Esophagus squamous epithelium (tissue), 5 donors: ENCODE measurements at regions not wholly inside any gene's neighbourhood (a gene's known extent, or its start where the extent isn't known, plus 50 kb on each side); places are given as distances from the start of the nearest gene placed in this dataset.

Source experiments
- DNase-seq: peaks from one replicate; lab custom pipeline; 2025; lab: John Stamatoyannopoulos, UW
- H3K27ac ChIP-seq, 4 donors: fragments of 200-600 bp; sonication (generic); one replicate each; pipeline ENCODE4 v1.5.1; 2016 to 2019; ENCODE audit warnings: mild to moderate bottlenecking in 1 of 4
- H3K27me3 ChIP-seq, 4 donors: fragments of 200-600 bp; sonication (generic); 1 replicate in 3 of 4; 2 replicates in 1 of 4; pipeline versions ENCODE4 v1.5.1 to v1.6.0; 2017 to 2021; ENCODE audit warnings: antibody characterized with exemption in 1 of 4
- H3K36me3 ChIP-seq, 3 donors: fragments of 200-600 bp; sonication (generic); one replicate each; pipeline ENCODE4 v1.5.1; 2016 to 2019
- H3K4me1 ChIP-seq, 3 donors: fragments of 200-600 bp; sonication (generic); one replicate each; pipeline ENCODE4 v1.5.1; 2017 to 2019
- H3K4me3 ChIP-seq, 4 donors: fragments of 200-600 bp; sonication (generic); 1 replicate in 3 of 4; 2 replicates in 1 of 4; pipeline ENCODE4 v1.5.1; 2016 to 2019; ENCODE audit warnings: mild to moderate bottlenecking in 2 of 4, moderate library complexity in 1 of 4
- H3K9me3 ChIP-seq, 3 donors: fragments of 200-600 bp; sonication (generic); one replicate each; pipeline ENCODE4 v1.5.1; 2016 to 2019
- CTCF ChIP-seq, 6 experiments: fragments of 450-650 bp in 4 of 6; fragments of 200-600 bp in 2 of 6; sonication (generic) in 2 of 6; IDR thresholded peaks; one replicate each; pipeline ENCODE4 v1.5.1; 2016 to 2019; ENCODE audit warnings: antibody characterized with exemption in 6 of 6, mild to moderate bottlenecking in 4 of 6, moderate library complexity in 4 of 6
- POLR2A ChIP-seq, 4 donors: fragments of 450-650 bp; IDR thresholded peaks; one replicate each; pipeline ENCODE4 v1.6.1; 2017; ENCODE audit warnings: antibody characterized with exemption in 4 of 4, mild to moderate bottlenecking in 4 of 4, moderate library complexity in 3 of 4
- WGBS, 2 donors: methylation state at CpG; one replicate each; pipeline ENCODE4 v1.1.5; 2018; 5-methylcytosine and 5-hydroxymethylcytosine counted together
- intact Hi-C: fragments of 100-400 bp; cut with DNase I; formaldehyde crosslinking; loops from one replicate; pipeline ENCODE4 v1.15.0; 2022
- donor health status: DM: yes; HTN: yes; CAD: no.

DNA sequence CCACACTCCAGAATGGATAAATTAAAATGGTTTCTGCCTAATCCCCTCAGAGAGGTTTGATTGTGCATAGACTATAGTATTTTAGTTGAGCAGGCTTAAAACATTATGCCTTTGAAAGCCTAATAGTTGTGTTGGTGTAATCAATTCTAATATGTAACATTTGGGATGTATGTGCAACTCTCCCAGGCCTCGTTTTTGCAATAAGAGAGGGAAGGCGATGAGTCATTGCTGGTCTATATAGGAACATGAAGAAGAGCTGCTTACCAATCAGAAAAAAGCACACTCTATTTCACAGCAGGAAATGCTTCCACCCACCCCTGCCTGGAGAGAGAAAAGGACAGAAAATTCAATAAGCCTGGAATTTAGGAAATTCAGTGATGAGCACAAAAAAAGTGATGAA is 1424.0 kb upstream of the PIK3C3 start:
- no peak overlapping the region for H3K27ac ChIP-seq
- H3K4me1 ChIP-seq = no peaks in the 10 kb centered on the region
- DNase-seq = no peak
- H3K9me3 ChIP-seq = no peaks in the 10 kb centered on the region
- no peak overlapping the region for H3K4me3 ChIP-seq
- 63 to 72% methylated on average over 2 of the region's 2 CpGs for WGBS, 2 donors
- no peaks in the 10 kb centered on the region for H3K27me3 ChIP-seq
- intact Hi-C loops = no loop called here
- TF ChIP-seq POLR2A (IDR thresholded peaks at IDR 0.05) (no peak), CTCF (IDR thresholded peaks at IDR 0.05) (no peak)
- no peaks in the 10 kb centered on the region for H3K36me3 ChIP-seq

- Histone ChIP-seq H3K4me3 (no peak overlapping the region), H3K9me3 (no peaks in the 10 kb centered on the region), H3K27me3 (no peaks in the 10 kb centered on the region), H3K4me1 (no peaks in the 10 kb centered on the region), H3K27ac (no peak overlapping the region), H3K36me3 (no peaks in the 10 kb centered on the region)
- no peak for DNase-seq
- intact Hi-C loops = no loop called here
- no peak for TF ChIP-seq POLR2A (IDR thresholded peaks at IDR 0.05)
- TF ChIP-seq CTCF (IDR thresholded peaks at IDR 0.05) = peak in 1 of 6 experiments; percentile 20
- 0 to 41% methylated on average over 1 of the region's 1 CpG for WGBS, 2 donors
Measured at GRCh38 chr18:40529478-40529877, 1425.6 kb upstream of the PIK3C3 start.

DNA sequence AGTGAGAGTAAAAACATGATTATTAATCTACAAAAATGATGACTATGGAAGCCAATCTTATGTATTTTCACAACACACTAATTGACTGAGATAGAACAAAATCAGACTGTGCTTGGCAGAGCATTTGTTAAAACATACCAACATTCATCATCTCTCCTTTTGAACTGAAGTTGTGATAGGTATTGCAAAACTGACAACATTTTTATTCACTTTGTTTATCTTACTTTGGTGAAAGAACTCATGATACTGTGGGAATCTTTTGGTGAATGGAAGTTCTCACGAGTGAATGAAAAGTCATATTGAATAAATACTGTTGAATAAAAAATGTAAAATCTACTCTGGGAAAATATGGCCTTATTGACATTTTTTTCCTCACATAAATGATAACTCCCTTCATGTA is 1430.2 kb upstream of the PIK3C3 start:
- 42 to 48% methylated on average over 1 of the region's 1 CpG for WGBS, 2 donors
- Histone ChIP-seq H3K27me3 (no peaks in the 10 kb centered on the region), H3K36me3 (no peaks in the 10 kb centered on the region), H3K4me3 (no peak overlapping the region), H3K9me3 (no peaks in the 10 kb centered on the region), H3K4me1 (no peaks in the 10 kb centered on the region), H3K27ac (no peak overlapping the region)
- intact Hi-C loops = no loop called here
- TF ChIP-seq CTCF (IDR thresholded peaks at IDR 0.05) (no peak), POLR2A (IDR thresholded peaks at IDR 0.05) (no peak)
- DNase-seq = no peak

DNA sequence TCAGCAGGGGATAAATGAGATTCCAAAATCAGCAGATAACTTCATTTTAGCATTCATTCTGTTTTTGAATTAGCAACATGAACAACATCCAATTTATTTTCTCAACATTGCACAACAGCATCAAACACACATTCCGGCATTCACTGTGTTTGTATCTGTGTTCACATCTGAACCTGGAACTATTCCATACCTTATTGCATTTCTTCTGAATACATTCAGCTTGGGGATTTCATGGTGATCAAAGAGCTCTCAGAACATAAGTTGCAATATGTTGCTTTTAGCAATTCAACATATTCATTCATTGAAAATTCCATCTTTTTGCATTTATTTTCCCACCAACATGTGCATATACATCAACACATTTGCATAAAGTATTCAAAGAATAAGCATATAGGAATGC is 1431.7 kb upstream of the PIK3C3 start:
- Histone ChIP-seq H3K27me3 (no peaks in the 10 kb centered on the region), H3K36me3 (no peaks in the 10 kb centered on the region), H3K4me3 (no peak overlapping the region), H3K4me1 (no peaks in the 10 kb centered on the region), H3K9me3 (no peaks in the 10 kb centered on the region), H3K27ac (no peak overlapping the region)
- 81 to 88% methylated on average over 1 of the region's 1 CpG for WGBS, 2 donors
- DNase-seq = no peak
- intact Hi-C loops = no loop called here
- TF ChIP-seq POLR2A (IDR thresholded peaks at IDR 0.05) = no peak

GRCh38 chr18:40501026-40501425 is 1454.0 kb upstream of the PIK3C3 start:
- no peaks in the 10 kb centered on the region for H3K9me3 ChIP-seq
- 34 to 47% methylated on average over 1 of the region's 1 CpG for WGBS, 2 donors
- H3K27me3 ChIP-seq = no peaks in the 10 kb centered on the region
- TF ChIP-seq CTCF (IDR thresholded peaks at IDR 0.05) = no peak
- TF ChIP-seq POLR2A (IDR thresholded peaks at IDR 0.05) = no peak
- no peak for DNase-seq
- no peaks in the 10 kb centered on the region for H3K36me3 ChIP-seq
- intact Hi-C loops = no loop called here
- no peak overlapping the region for H3K4me3 ChIP-seq
- H3K4me1 ChIP-seq = no peaks in the 10 kb centered on the region
- H3K27ac ChIP-seq = no peak overlapping the region

DNA sequence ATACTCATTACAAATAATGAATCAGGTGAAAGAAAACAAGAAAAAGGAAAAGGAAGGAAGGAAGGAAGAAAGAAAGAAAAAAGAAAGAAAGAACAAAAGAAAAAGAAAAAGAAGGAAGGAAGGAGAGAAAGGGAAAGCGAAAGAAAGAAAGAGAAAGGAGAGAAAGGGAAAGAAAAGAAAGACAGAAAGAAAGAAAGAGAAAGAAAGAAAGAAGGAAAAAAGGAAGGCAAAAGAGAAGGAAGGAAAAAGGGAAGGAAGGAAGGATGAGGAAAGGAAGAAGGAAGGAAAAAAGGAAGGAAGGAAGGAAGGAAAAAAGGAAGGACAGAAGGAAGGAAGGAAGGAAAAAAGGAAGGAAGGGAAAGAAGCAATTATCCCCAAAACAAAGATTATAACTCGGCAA is 1460.4 kb upstream of the PIK3C3 start:
- Histone ChIP-seq H3K36me3 (no peaks in the 10 kb centered on the region), H3K27ac (no peak overlapping the region), H3K27me3 (no peaks in the 10 kb centered on the region), H3K9me3 (no peaks in the 10 kb centered on the region), H3K4me1 (no peaks in the 10 kb centered on the region), H3K4me3 (no peak overlapping the region)
- intact Hi-C loops = no loop called here
- no peak for TF ChIP-seq POLR2A (IDR thresholded peaks at IDR 0.05)
- no peak for DNase-seq
- 77 to 93% methylated on average over 2 of the region's 2 CpGs for WGBS, 2 donors
